ENCODE measurements at regions not wholly inside any gene's neighbourhood (a gene's known extent, or its start where the extent isn't known, plus 50 kb on each side); places are given as distances from the start of the nearest gene placed in this dataset.

DNA sequence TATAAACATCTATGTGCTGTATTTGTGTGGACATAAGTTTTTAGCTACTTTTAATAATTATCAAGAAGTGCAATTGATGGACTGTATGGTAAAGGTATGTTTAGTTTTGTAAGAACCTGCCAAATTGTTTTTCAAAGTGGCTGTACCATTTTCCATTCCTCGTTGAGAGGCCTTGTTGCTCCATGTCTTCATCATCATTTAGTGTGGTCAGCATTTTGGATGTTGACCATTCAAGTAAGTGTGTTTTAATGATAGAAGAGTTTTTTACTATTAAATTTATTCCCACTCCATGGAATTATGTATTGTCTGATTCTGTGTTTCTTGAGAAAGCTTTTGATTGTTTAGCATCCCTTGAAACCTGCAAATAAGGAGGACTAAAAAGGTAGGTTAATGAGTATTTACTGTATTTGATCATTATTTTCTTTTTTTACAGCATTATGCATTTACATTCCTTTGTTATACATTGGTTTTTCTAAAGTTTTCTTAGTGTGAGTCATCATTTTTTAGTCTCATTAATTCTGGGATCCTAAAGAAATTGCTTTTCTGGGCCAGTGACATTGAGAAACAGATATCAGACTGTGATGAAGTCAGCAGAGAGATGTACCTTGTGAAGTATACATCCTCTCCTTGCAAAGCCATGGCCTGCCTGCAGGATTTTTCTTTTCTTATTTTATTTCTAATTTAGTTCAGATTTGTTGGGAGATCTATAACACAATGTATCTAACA, 312.8 kb upstream of the PTCHD4 start:
- no peaks in the 10 kb centered on the region for H3K27me3 ChIP-seq
- no peaks in the 10 kb centered on the region for H3K9me3 ChIP-seq
- no peak for DNase-seq
- intact Hi-C loops (cut with DNase I; ENCODE audit: low total_unique reads): no loop called here
- TF ChIP-seq, protein P1, sequence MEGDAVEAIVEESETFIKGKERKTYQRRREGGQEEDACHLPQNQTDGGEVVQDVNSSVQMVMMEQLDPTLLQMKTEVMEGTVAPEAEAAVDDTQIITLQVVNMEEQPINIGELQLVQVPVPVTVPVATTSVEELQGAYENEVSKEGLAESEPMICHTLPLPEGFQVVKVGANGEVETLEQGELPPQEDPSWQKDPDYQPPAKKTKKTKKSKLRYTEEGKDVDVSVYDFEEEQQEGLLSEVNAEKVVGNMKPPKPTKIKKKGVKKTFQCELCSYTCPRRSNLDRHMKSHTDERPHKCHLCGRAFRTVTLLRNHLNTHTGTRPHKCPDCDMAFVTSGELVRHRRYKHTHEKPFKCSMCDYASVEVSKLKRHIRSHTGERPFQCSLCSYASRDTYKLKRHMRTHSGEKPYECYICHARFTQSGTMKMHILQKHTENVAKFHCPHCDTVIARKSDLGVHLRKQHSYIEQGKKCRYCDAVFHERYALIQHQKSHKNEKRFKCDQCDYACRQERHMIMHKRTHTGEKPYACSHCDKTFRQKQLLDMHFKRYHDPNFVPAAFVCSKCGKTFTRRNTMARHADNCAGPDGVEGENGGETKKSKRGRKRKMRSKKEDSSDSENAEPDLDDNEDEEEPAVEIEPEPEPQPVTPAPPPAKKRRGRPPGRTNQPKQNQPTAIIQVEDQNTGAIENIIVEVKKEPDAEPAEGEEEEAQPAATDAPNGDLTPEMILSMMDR (IDR thresholded peaks at IDR 0.05): no peak
- H3K36me3 ChIP-seq: no peaks in the 10 kb centered on the region
- no peaks in the 10 kb centered on the region for H3K4me1 ChIP-seq
- H3K27ac ChIP-seq: no peak overlapping the region
- H3K4me3 ChIP-seq: no peak overlapping the region

DNA sequence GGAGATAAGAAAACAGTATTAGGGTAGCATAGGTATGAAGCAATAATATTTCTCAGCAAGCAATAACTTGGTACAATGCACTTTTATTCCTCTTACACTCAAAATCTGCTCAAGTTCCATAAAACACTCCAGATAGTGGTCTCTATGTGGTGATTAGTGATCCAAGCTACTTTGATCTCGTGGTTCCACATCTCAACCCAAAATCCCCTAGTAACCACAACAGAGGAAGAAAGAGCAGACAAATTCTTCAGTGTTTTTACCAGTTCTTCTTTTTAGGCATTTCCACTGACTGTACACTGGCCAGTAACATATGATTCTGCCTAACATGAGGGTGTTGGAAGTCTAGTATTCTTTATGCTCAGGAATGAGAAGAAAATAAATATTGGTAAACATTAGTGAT, 309.0 kb upstream of the PTCHD4 start:
- H3K4me1 ChIP-seq: no peaks in the 10 kb centered on the region
- no peak overlapping the region for H3K27ac ChIP-seq
- intact Hi-C loops (cut with DNase I; ENCODE audit: low total_unique reads): no loop called here
- TF ChIP-seq, protein P1 (IDR thresholded peaks at IDR 0.05): no peak
- H3K4me3 ChIP-seq: no peak overlapping the region
- no peaks in the 10 kb centered on the region for H3K27me3 ChIP-seq
- DNase-seq: no peak
- no peaks in the 10 kb centered on the region for H3K36me3 ChIP-seq
- H3K9me3 ChIP-seq: no peaks in the 10 kb centered on the region

DNA sequence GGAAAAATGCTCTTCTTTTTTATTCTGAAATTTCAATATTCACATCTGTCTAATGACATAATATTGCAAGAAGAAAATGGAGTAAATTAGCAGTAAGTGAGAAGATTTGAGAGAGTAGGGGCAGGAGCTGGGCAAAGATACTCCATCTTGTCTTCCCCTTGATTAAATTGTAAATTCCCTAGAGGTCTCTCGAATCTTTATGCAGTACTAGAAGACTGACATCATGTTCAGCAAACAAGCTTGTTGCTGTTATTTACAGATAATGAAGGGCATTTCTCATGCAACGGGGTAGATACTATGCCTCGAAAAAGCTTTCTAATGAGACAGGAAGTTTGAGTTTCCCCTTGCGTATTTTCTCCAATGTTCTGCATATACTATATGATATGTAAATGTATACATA, 306.9 kb upstream of the PTCHD4 start:
- intact Hi-C loops (cut with DNase I; ENCODE audit: low total_unique reads): no loop called here

DNA sequence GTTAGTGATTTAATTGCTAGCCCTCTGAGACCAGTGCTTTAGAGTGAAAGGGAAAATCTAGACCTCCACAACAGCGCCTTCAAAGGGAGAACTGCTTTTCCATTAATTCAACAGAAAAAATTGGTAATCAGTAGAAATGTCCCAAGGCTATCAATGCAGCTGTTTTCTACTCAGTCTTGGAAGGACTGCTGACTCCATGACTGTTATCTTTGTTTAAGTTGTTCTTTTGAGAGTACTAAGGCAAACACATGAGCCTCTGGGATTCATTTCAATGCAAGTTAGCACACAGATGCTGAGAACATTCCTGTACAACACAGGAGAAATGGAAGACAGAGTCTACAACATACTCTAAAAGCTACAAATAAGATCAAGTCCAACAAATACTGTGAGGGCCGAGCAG, 301.7 kb upstream of the PTCHD4 start:
- Histone ChIP-seq H3K4me3 (no peak overlapping the region), H3K27me3 (no peaks in the 10 kb centered on the region), H3K4me1 (no peaks in the 10 kb centered on the region), H3K36me3 (no peaks in the 10 kb centered on the region), H3K27ac (no peak overlapping the region), H3K9me3 (no peaks in the 10 kb centered on the region)
- TF ChIP-seq, protein P1 (IDR thresholded peaks at IDR 0.05): no peak
- intact Hi-C loops (cut with DNase I; ENCODE audit: low total_unique reads): no loop called here
- DNase-seq: no peak

More for the DNA sequence above, 306.9 kb upstream of the PTCHD4 start:
- no peak overlapping the region for H3K4me3 ChIP-seq
- no peaks in the 10 kb centered on the region for H3K36me3 ChIP-seq
- no peaks in the 10 kb centered on the region for H3K27me3 ChIP-seq
- no peak for DNase-seq
- H3K9me3 ChIP-seq: no peaks in the 10 kb centered on the region
- no peaks in the 10 kb centered on the region for H3K4me1 ChIP-seq
- H3K27ac ChIP-seq: no peak overlapping the region
- TF ChIP-seq, protein P1 (IDR thresholded peaks at IDR 0.05): no peak

DNA sequence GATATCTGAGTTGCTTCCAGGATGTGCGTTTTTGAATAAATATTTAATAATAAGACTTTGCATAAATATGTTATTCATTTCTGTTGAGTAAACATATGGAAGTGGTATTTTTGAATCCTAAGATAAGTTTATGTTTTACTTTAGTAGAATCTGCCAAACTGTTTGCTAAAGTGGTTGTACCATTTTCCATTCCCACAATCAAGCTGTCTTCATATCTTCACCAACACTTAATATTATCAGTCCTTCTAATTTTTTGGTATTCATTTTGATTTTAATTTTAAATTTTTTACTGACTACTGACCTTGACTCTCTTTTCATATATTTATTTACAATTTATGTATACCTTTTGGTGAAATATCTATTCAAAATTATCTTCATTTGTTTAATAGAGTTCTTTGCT, 293.9 kb upstream of the PTCHD4 start:
- Histone ChIP-seq H3K27ac (no peak overlapping the region), H3K4me3 (no peak overlapping the region), H3K4me1 (no peaks in the 10 kb centered on the region), H3K27me3 (no peaks in the 10 kb centered on the region), H3K36me3 (no peaks in the 10 kb centered on the region), H3K9me3 (no peaks in the 10 kb centered on the region)
- TF ChIP-seq, protein P1 (IDR thresholded peaks at IDR 0.05): no peak
- intact Hi-C loops (cut with DNase I; ENCODE audit: low total_unique reads): no loop called here
- no peak for DNase-seq

DNA sequence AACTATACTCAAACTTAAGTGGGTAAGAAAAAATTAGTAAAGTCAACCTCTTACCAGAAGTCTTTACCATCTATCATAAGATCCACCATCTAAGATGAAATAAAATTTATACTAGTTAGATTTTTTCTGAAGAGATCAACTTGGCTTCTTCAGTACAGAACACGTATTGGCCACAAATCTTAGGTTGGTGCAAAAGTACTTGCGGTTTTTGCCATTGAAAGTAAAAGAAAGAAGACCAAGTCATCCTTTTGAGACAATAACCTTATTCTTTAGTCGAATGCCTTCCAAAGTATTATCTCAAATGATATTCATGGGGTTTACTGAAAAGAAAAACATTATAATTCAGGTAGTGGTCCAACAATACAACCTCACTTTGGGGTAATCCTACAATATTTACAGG, 292.6 kb upstream of the PTCHD4 start:
- H3K27ac ChIP-seq: no peak overlapping the region
- no peak for DNase-seq
- H3K36me3 ChIP-seq: no peaks in the 10 kb centered on the region
- H3K27me3 ChIP-seq: no peaks in the 10 kb centered on the region
- H3K4me3 ChIP-seq: no peak overlapping the region
- no peaks in the 10 kb centered on the region for H3K9me3 ChIP-seq
- H3K4me1 ChIP-seq: no peaks in the 10 kb centered on the region
- intact Hi-C loops (cut with DNase I; ENCODE audit: low total_unique reads): no loop called here
- TF ChIP-seq, protein P1 (IDR thresholded peaks at IDR 0.05): no peak
